H9 (cell line): ENCODE measurements at regions not wholly inside any gene's neighbourhood (a gene's known extent, or its start where the extent isn't known, plus 50 kb on each side); places are given as distances from the start of the nearest gene placed in this dataset.

Experiments
- DNase-seq: peaks from one replicate; pipeline ENCODE4 v3.0.0-alpha.2; 2017
- H2AFZ ChIP-seq: one replicate; pipeline ENCODE4 v1.6.1; 2013; ENCODE audit warnings: mild to moderate bottlenecking, low read length, control low read depth, moderate library complexity
- H2AK5ac ChIP-seq: 2 replicates; pipeline ENCODE4 v1.6.1; 2013; ENCODE audit warnings: low read length, control low read depth, mixed read lengths; ENCODE audit not compliant: insufficient read length
- H2BK120ac ChIP-seq: one replicate; pipeline ENCODE4 v1.6.1; 2013; ENCODE audit warnings: low read depth, mild to moderate bottlenecking, low read length, control low read depth, inconsistent platforms; ENCODE audit not compliant: poor library complexity, severe bottlenecking
- H2BK12ac ChIP-seq: 2 replicates; pipeline ENCODE4 v1.6.1; 2013; ENCODE audit warnings: low read length, control low read depth, mixed read lengths, low read depth; ENCODE audit not compliant: insufficient read length
- H2BK15ac ChIP-seq: 2 replicates; pipeline ENCODE4 v1.6.1; 2013; ENCODE audit warnings: low read depth, low read length, control low read depth
- H2BK20ac ChIP-seq: one replicate; pipeline ENCODE4 v1.6.1; 2013; ENCODE audit warnings: low read depth, mild to moderate bottlenecking, low read length, control low read depth, inconsistent platforms; ENCODE audit not compliant: poor library complexity, severe bottlenecking
- H2BK5ac ChIP-seq: 2 replicates; pipeline ENCODE4 v1.6.1; 2013; ENCODE audit warnings: low read length, control low read depth, mixed read lengths; ENCODE audit not compliant: insufficient read length
- H3K14ac ChIP-seq: 2 replicates; pipeline ENCODE4 v1.6.1; 2013; ENCODE audit warnings: low read length, control low read depth; ENCODE audit not compliant: insufficient read depth
- H3K18ac ChIP-seq: 2 replicates; pipeline ENCODE4 v1.6.1; 2013; ENCODE audit warnings: low read depth, mild to moderate bottlenecking, mixed read lengths, low read length, control low read depth; ENCODE audit not compliant: insufficient read length
- H3K23ac ChIP-seq: 2 replicates; pipeline ENCODE4 v1.6.1; 2013; ENCODE audit warnings: low read length, control low read depth, mixed read lengths, low read depth; ENCODE audit not compliant: insufficient read length
- H3K23me2 ChIP-seq: 2 replicates; pipeline ENCODE4 v1.6.1; 2013; ENCODE audit warnings: low read depth, mild to moderate bottlenecking, mixed read lengths, low read length, control low read depth; ENCODE audit not compliant: insufficient read length, poor library complexity, severe bottlenecking
- H3K27ac ChIP-seq: 2 replicates; pipeline ENCODE4 v1.5.1; 2013; ENCODE audit warnings: low read length, control low read depth, mixed read lengths, low read depth; ENCODE audit not compliant: insufficient read length
- H3K27me3 ChIP-seq: 2 replicates; pipeline ENCODE4 v1.6.1; 2013; ENCODE audit warnings: low read length, control low read depth, inconsistent platforms; ENCODE audit not compliant: insufficient read depth
- H3K4ac ChIP-seq: 2 replicates; pipeline ENCODE4 v1.6.1; 2013; ENCODE audit warnings: low read depth, mild to moderate bottlenecking, control low read depth, inconsistent platforms, low read length, moderate library complexity
- H3K4me1 ChIP-seq: 2 replicates; pipeline ENCODE4 v1.6.1; 2013; ENCODE audit warnings: low read length, control low read depth, inconsistent platforms; ENCODE audit not compliant: insufficient read depth
- H3K4me2 ChIP-seq: 2 replicates; pipeline ENCODE4 v1.6.1; 2013; ENCODE audit warnings: low read length, control low read depth, mixed read lengths; ENCODE audit not compliant: insufficient read length, insufficient read depth
- H3K56ac ChIP-seq: 2 replicates; pipeline ENCODE4 v1.6.1; 2013; ENCODE audit warnings: low read depth, mild to moderate bottlenecking, mixed read lengths, low read length, control low read depth; ENCODE audit not compliant: insufficient read length
- H3K79me1 ChIP-seq: 2 replicates; pipeline ENCODE4 v1.6.1; 2013; ENCODE audit warnings: low read depth, mild to moderate bottlenecking, moderate library complexity, low read length, control low read depth, inconsistent platforms; ENCODE audit not compliant: insufficient read depth, poor library complexity, severe bottlenecking
- H3K79me2 ChIP-seq: 2 replicates; pipeline ENCODE4 v1.6.1; 2013; ENCODE audit warnings: low read length, control low read depth, inconsistent platforms; ENCODE audit not compliant: insufficient read depth
- H3K9ac ChIP-seq: 2 replicates; pipeline ENCODE4 v1.6.1; 2013; ENCODE audit warnings: low read length, control low read depth, mixed read lengths; ENCODE audit not compliant: insufficient read length; ENCODE audit errors: extremely low read depth
- H3K9me3 ChIP-seq: one replicate; pipeline ENCODE4 v1.6.1; 2013; ENCODE audit warnings: low read depth, low read length, inconsistent platforms; ENCODE audit not compliant: control insufficient read depth
- H3T11ph ChIP-seq: one replicate; pipeline ENCODE4 v1.6.1; 2013; ENCODE audit warnings: mild to moderate bottlenecking, low read length, control low read depth, inconsistent platforms
- H4K20me1 ChIP-seq: one replicate; pipeline ENCODE4 v1.6.1; 2013; ENCODE audit not compliant: control insufficient read depth, insufficient read length, insufficient read depth
- H4K5ac ChIP-seq: 2 replicates; pipeline ENCODE4 v1.6.1; 2013; ENCODE audit warnings: low read depth, mild to moderate bottlenecking, mixed read lengths, low read length, control low read depth; ENCODE audit not compliant: insufficient read length
- H4K8ac ChIP-seq: replicated peaks from 2 replicates; pipeline ENCODE4 v1.6.1; 2013; ENCODE audit warnings: low read length, control low read depth, mixed read lengths, low read depth; ENCODE audit not compliant: insufficient read length
- H4K91ac ChIP-seq: 2 replicates; pipeline ENCODE4 v1.6.1; 2013; ENCODE audit warnings: low read depth, mild to moderate bottlenecking, moderate library complexity, mixed read lengths, low read length, control low read depth; ENCODE audit not compliant: insufficient read length
- H3K27ac Mint-ChIP-seq, 3 experiments: 2 replicates in 2 of 3; 3 replicates in 1 of 3; pipeline ENCODE4 v1.8.0; 2020 to 2021; ENCODE audit warnings: mixed read lengths in 3 of 3, mild to moderate bottlenecking in 1 of 3, moderate library complexity in 1 of 3
- H3K27me3 Mint-ChIP-seq: 2 replicates; pipeline ENCODE4 v1.8.0; 2021; ENCODE audit warnings: low read depth, mild to moderate bottlenecking, moderate library complexity, mixed read lengths
- H3K36me3 Mint-ChIP-seq, 3 experiments: 2 replicates in 2 of 3; 3 replicates in 1 of 3; pipeline ENCODE4 v1.8.0; 2020 to 2021; ENCODE audit warnings: low read depth in 3 of 3, mixed read lengths in 3 of 3; ENCODE audit not compliant: insufficient read depth in 1 of 3
- H3K4me1 Mint-ChIP-seq, 2 experiments: 2 replicates each; pipeline ENCODE4 v1.8.0; 2020; ENCODE audit warnings: mixed read lengths in 2 of 2
- H3K4me3 Mint-ChIP-seq, 2 experiments: 2 replicates in 1 of 2; 3 replicates in 1 of 2; pipeline ENCODE4 v1.8.0; 2020 to 2021; ENCODE audit warnings: mild to moderate bottlenecking in 2 of 2, mixed read lengths in 2 of 2, moderate library complexity in 1 of 2
- H3K9me3 Mint-ChIP-seq, 2 experiments: 2 replicates in 1 of 2; 3 replicates in 1 of 2; pipeline ENCODE4 v1.8.0; 2020; ENCODE audit warnings: mild to moderate bottlenecking in 2 of 2, mixed read lengths in 2 of 2, moderate library complexity in 1 of 2
- CTCF ChIP-seq: fragments of 200-600 bp; sonication (generic); conservative IDR thresholded peaks from 3 replicates; pipeline ENCODE4 v1.8.0; 2021; ENCODE audit warnings: antibody characterized with exemption, mild to moderate bottlenecking

- H3K9me3 ChIP-seq: no peaks in the 10 kb centered on the region
- no peak overlapping the region for H2AK5ac ChIP-seq
- H3K27ac Mint-ChIP-seq: no peak overlapping the region
- H2AFZ ChIP-seq: no peak overlapping the region
- H3K79me2 ChIP-seq: no peaks in the 10 kb centered on the region
- H3K56ac ChIP-seq: no peak overlapping the region
- no peaks in the 10 kb centered on the region for H3K79me1 ChIP-seq
- no peak overlapping the region for H3T11ph ChIP-seq
- H3K27me3 Mint-ChIP-seq: no peaks in the 10 kb centered on the region
- peaks cover under 1 to 4% of the 10 kb centered on the region in 2 experiments; a peak in 2 of 4 replicates for H3K4me1 Mint-ChIP-seq
- no peak for TF ChIP-seq CTCF
- H4K20me1 ChIP-seq: no peaks in the 10 kb centered on the region
- no peak overlapping the region for H3K23ac ChIP-seq
- H3K4me1 ChIP-seq: no peaks in the 10 kb centered on the region
- H3K9ac ChIP-seq: no peak overlapping the region
- no peaks in the 10 kb centered on the region for H3K27me3 ChIP-seq
- no peak overlapping the region for H2BK5ac ChIP-seq
- H3K23me2 ChIP-seq: no peaks in the 10 kb centered on the region
- H4K5ac ChIP-seq: no peak overlapping the region
- H2BK12ac ChIP-seq: no peak overlapping the region
- no peak overlapping the region for H2BK20ac ChIP-seq
- no peaks in the 10 kb centered on the region for H3K36me3 Mint-ChIP-seq
- no peak overlapping the region for H3K4me3 Mint-ChIP-seq
- no peak overlapping the region for H3K18ac ChIP-seq
- H3K9me3 Mint-ChIP-seq: no peaks in the 10 kb centered on the region
- H3K14ac ChIP-seq: no peak overlapping the region
- no peak overlapping the region for H4K91ac ChIP-seq
- H2BK15ac ChIP-seq: no peak overlapping the region
- H3K4me2 ChIP-seq: no peak overlapping the region
- H3K4ac ChIP-seq: no peak overlapping the region
- no peak overlapping the region for H3K27ac ChIP-seq
- no peak overlapping the region for H4K8ac ChIP-seq
- no peak overlapping the region for H2BK120ac ChIP-seq
- DNase-seq: no peak
Measured at GRCh38 chr3:36192901-36193300, 187.4 kb upstream of the STAC start.
